ENCODE measurements at regions not wholly inside any gene's neighbourhood (a gene's known extent, or its start where the extent isn't known, plus 50 kb on each side); places are given as distances from the start of the nearest gene placed in this dataset.

GRCh38 chr21:15326032-15326867 is 261.4 kb upstream of the NRIP1 start:
- DNase-seq = no peak

DNA sequence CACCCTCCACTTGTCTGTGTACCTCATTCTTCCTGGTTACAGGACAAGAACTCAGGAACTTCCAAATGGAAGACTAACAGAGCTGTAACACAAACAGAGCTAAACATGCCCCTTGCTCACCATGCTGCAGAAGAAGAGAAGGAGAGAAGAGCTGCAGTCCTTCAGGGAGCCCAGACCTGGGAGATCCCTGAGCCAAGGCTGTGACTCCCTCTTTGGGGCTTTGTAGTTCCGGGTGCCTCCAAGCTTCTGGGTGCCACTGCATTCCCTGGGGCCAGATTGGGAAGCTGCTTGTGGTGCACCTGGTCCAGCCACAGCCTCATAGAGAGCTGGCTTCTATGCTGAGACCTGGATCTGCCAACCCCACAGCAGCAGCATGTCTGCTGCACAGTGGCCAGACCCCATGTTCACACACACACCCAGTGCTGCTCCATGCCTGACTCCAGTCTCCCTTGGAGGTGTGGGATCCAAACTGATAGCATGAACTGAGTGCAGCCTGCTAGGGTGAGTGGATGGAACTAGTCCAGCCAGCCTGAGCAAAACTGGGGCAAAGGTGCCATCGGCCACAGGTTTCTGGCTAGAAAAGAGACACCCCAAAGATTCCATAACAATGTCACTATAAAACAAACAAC is 263.0 kb upstream of the NRIP1 start:
- no peak for DNase-seq

GRCh38 chr21:15329191-15329590 is 264.4 kb upstream of the NRIP1 start:
- no peak for DNase-seq

DNA sequence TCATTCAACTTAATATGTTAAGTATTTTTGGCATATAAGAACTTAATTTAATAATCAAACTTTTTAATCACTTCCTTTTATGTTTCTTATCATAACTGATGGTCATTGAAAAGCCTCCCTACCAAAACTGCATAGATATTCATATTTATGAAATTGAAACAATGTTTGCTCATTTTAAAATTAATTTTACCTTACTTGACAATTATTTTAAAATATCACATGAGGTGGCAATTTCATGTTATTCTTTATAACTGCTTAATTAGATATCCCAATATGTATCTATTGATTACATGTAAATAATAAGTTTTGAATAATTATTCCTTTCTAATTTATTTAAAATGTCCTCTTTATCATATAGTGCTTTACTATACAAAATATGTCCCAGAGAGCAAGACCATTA is 266.1 kb upstream of the NRIP1 start:
- DNase-seq = no peak

DNA sequence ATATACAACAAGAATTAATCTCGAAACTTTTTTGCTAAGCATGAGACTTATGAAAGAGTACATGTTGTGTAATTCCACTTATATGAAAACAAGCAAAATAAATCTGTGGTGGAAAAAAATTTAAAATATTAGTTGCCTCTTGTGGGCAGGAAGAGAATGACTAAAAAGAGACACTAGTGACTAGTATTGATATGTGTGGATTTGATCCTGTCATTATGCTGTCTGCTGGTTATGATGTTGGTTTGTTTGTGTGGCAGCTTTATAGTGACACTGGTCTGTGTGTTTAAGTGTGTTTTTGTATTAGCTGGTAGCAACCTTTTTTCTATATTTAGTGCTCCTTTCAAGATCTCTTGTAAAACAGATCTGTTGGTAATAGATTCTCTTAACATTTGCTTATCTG is 267.8 kb upstream of the NRIP1 start:
- DNase-seq = no peak

GRCh38 chr21:15333136-15333710 is 268.4 kb upstream of the NRIP1 start:
- DNase-seq = no peak

DNA sequence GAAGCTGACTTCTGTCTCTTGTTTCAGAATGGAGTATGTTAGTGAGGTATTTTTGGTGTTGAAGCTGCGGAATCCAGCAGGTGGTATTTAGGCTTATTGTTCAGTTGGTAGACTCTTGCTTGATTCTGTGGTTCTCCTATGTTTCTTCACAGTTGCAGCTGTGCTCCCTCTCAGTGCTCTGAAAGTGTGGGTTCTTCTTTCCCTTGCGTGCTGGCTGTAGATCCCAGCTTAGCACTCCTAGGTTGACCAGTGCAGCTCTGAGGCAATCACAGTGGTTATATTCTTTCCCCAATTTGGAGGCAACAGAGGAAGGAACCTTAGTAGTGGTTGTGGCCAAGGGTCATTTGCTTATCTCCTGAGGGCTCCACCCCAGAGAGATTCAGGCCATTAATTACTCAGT is 269.2 kb upstream of the NRIP1 start:
- no peak for DNase-seq

- DNase-seq = no peak
Observed at GRCh38 chr21:15343066-15343465, 278.3 kb upstream of the NRIP1 start.

DNA sequence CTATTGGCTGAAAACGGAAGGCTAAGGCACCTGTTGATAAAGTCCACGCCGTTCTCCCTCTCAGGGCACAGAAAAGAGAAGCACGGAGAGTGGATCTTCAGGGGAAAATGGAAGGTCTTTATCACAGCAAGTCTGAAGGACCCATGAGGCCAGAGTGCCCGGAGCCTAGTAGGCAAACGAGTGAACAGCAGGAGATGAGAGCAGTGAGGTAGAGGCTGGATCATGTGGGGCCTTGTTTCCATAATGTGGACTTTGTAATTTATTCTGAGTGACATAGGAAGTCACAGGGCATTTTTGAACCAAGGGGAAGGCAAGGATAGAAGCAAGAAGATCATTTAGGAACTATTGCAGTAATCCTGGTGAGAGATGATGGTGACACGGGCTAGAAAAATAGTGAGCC is 287.2 kb upstream of the NRIP1 start:
- DNase-seq = no peak

DNA sequence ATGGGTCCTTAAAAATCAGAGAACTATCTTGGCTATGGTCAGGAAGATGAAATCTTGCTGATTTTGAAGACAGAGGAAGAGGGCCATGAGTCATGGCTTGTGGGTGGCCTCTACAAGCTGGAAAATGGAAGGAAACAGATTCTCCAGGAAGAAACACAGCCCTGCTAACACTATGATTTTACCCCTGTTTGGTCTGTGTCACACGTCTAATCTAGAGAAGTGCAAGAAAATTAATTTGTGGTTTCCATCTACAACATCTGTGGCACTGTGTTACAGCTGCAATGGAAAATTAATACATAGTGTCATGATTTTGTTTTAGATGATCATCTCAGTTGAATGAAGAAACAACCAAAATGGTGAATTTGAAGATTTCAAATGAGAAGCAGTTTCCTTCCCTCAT is 288.7 kb upstream of the NRIP1 start:
- DNase-seq = no peak

GRCh38 chr21:15354516-15354915 is 289.7 kb upstream of the NRIP1 start:
- no peak for DNase-seq

DNA sequence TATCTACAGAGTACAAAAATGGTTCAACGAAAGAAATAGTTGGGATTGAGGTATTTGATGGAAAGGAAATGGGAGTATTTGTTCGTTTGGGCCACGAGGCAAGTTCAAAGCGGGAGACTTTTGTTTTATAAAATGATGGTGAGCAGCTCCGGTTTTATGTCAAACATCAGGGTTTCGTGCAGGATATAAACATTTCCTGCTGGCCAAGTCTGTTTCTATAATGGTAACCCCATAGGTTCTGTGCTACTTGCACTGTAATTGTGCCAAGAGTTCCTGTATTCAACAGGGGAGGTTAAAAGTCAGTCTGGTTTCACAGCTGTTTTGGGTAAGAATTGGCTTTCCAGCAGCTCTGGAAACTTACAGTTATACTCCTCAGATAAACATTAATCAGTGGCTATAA is 290.3 kb upstream of the NRIP1 start:
- DNase-seq = no peak

DNA sequence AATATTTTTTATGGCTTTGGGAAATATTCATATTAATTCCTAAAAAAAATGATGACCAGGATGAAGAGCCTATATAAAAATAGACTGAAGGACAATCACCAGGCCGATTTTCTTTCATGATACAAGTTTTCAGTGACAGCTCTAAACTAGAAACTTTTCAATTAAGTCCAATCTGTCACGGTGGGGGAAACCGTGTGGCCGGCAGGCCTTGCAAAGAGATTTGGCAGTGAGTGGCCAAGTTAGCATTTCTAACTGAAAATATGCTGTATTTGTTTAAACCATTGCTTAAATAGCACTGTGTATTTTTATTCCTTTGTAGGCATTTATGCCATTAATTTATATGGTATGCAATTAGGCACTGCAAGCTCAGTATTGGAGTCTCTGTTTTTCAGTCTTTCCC is 294.5 kb upstream of the NRIP1 start:
- no peak for DNase-seq

DNA sequence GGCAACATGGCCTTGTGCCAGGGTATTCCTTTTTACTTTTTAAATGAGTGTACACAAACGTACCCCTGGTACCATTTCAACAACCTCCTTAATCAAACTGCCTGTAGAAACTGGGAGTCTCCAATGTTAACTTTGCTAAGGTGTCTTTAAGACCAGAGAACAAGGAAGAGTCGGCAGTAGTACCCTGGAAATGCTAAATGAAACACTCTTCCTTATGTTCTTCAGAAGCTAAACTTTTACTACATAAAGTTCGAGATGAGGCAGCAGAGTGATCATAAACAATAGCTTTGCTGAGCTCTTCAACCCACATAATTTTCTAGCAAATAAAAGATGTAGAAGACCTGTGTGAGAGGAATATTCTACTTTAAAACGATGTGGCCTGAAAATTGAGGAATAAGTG is 297.7 kb upstream of the NRIP1 start:
- no peak for DNase-seq

- no peak for DNase-seq
Observed at GRCh38 chr21:15363921-15364320, 299.1 kb upstream of the NRIP1 start.

DNA sequence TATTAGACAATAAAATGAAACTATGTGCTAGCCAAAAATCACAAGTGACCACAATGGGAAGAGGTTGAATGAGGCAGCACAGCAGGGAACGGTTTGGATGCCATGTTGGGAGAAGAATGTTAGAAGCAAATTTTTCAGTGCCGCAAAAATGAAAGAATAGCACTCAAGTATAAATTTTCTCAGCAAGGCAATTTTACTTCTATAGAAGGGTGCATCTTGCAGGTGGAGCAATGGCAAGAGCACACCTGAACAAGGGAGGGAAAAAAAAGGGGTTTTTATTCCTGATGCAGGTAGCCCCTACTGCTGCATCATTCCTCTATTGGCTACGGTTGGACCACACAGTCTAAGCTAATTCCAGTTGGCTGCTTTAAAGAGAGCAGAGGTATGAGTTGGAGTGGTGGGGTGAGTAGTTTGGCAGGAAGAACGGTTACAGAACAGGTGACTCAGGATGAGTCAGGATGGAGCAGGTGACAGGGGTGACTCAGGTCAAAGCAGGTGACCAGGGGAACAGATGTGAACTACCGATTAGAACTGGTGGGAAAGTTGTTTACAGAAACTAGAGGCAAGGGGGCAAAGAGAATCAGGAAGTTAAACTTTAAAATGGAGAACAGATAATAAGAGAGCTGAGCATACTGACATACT is 301.1 kb upstream of the NRIP1 start:
- DNase-seq = no peak

- no peak for DNase-seq
Observed at GRCh38 chr21:15366555-15366954, 301.8 kb upstream of the NRIP1 start.

- DNase-seq = no peak
Observed at GRCh38 chr21:15367061-15367626, 302.3 kb upstream of the NRIP1 start.

GRCh38 chr21:15370462-15370975 is 305.7 kb upstream of the NRIP1 start:
- no peak for DNase-seq

- DNase-seq = no peak
Observed at GRCh38 chr21:15373941-15374340, 309.1 kb upstream of the NRIP1 start.

DNA sequence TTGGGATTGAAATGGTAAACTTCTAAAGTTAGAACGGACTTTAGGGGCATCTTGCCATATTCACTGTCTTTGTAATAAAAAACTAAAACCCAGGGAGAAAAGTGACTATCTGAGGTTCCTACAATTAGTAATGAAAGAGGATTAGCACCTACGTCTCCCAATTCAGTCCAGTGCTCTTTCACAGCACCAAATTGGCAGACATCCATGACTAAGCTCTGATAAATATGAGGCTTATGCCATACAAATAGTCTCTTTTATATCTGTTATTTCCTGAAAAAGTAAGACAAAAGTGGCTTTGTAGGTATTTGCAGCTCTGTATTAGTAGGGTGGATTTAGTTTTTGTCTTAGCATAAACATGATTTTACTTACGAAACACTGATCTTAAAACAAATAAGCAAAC is 315.0 kb upstream of the NRIP1 start:
- DNase-seq = peak; percentile 2

- no peak for DNase-seq
Observed at GRCh38 chr21:15383588-15383987, 318.8 kb upstream of the NRIP1 start.

DNA sequence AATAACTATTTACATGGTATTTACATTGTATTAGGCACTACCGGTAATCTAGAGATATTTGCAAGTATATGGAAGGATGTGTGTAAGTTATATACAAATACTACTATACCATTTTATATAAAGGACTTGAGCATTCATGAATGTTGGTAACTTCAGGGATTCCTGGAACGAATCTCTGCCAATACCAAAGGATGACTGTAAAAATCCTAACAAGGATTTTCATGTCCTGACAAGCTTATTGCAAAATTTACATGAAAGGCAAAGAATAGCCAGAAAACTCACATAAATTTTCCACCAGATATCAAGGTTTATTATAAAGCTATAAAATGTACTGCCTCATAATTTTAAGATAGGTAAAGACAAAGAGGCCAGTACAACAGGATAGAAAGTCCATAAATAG is 325.2 kb upstream of the NRIP1 start:
- no peak for DNase-seq
